GM18909 (cell line): ENCODE measurements at regions not wholly inside any gene's neighbourhood (a gene's known extent, or its start where the extent isn't known, plus 50 kb on each side); places are given as distances from the start of the nearest gene placed in this dataset.
"Not testable (repeated sequence)": the region's sequence is repeated elsewhere in the genome, so short reads cannot be mapped to it uniquely, and the experiment has no call there.

ENCODE experiments used
- ATAC-seq: cut with Tn5 transposase; IDR thresholded peaks from one replicate; pipeline ENCODE4 v1.9.1; 2021; ENCODE audit warnings: mild to moderate bottlenecking; ENCODE audit not compliant: unreplicated experiment, poor library complexity

GRCh38 chr18:28468901-28469300 is 292.0 kb upstream of the CDH2 start:
- no peak for ATAC-seq

DNA sequence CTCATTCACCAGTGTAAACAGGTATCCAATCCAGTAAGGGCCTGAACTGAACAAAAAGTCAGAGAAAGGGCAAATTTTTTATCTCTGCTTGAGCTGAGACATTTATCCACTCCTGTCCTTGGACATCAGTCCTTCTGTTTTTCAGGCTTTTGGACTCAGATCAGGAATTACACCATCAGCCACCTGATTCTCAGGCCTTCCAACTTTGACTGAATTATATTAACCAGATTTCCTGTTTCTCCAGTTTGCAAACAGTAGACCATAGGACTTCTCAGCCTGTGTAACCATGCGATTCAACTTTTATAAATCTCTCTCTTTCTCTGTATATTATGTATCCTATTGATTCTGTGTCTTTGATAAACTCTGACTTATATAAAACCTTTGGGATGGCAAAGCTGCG is 289.3 kb upstream of the CDH2 start:
- ATAC-seq, result no peak

DNA sequence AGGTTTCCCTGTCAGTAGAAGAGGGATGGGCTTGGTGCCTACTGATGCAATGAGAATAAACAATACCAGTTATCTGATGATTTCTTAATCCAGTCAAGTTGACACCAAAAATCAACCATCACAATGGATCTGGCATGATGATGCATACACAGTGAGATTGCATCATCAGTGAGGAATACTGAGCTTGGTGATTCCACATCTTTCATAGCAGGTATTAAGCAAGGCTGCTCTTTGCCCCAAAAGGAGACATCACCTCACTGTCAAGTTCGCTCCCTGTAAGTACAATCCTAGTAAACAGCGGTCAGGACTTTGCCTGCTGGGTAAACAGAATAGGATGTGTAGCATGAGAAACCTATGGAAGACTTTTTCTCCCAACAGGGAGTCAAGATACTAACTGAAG is 282.7 kb upstream of the CDH2 start:
- no peak for ATAC-seq

- no peak for ATAC-seq
These were observed 281.8 kb upstream of the CDH2 start for GRCh38 chr18:28458751-28459150.

GRCh38 chr18:28457784-28458183 is 280.9 kb upstream of the CDH2 start:
- no peak for ATAC-seq

DNA sequence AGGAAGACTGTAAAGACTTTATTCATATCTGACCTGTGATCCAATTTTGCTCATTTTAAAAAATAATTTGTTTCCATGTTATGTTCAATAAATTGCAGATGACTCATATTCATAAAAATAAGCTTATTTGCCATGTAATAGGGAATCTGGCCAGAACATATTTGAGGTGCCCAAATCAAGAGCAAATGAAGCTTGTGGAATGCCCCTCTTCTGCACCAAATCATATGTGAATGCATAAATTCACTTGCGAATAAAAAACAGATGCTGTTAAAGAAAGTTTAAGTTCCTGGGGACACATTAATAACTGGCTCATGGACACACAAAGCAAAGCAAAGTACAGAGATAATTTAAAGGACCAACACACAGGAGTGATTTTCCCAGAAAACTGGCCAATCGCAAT is 279.0 kb upstream of the CDH2 start:
- ATAC-seq, result no peak

- ATAC-seq, result no peak
These were observed 262.9 kb upstream of the CDH2 start for GRCh38 chr18:28439870-28440269.

DNA sequence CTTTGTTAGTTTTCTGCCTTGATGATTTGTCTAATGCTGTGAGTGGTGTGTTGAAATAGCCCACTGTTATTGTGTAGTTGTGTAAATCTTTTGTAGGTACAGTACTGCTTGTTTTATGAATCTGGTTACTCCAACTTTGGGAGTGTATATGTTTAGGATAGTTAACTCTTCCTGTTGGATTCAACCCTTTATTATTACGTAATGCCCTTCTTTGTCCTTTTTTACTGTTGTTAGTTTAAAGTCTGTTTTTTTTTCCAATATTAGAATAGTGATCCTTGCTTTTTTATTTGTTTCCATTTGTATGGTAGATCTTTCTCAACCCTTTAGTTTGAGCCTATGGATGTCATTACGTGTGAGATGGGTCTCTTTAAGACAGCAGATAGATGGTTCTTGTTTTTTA is 261.5 kb upstream of the CDH2 start:
- no peak for ATAC-seq

DNA sequence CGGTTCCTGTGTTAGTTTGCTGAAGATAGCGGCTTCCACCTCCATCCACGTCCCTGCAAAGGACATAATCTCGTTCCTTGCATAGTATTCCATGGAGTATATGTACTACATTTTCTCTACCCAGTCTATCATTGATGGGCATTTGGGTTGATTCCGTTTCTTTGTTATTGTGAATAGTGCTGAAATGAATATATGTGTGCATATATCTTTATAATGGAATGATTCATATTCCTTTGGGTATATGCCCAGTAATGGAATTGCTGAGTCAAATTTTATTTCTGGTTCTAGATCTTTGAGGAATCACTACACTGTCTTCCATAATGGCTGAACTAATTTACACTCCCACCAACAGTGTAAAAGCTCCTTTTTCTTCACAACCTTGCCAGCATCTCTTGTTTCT is 255.4 kb upstream of the CDH2 start:
- no peak for ATAC-seq

GRCh38 chr18:28425886-28426285 is 249.0 kb upstream of the CDH2 start:
- no peak for ATAC-seq

GRCh38 chr18:28422577-28422976 is 245.6 kb upstream of the CDH2 start:
- ATAC-seq, result no peak

GRCh38 chr18:28421950-28422349 is 245.0 kb upstream of the CDH2 start:
- not testable (repeated sequence) for ATAC-seq

DNA sequence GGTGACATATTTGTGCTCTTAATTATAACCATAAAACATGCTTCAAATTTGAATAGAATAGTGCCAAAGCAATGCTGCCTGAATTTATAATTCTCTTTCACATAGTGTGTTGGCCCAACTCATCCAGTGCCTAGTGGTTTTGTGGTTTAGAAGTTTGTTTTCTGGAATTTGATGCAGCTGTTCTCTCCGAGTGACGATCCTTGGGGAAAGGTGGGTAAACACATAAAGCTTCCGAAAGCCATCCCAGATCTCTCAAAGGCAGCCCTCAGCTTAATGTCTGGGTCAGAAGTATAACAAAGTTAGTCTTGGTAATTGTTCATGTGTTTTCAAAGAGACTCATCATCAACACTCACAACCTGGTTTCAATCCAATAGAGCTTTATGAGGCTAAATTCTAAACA is 235.6 kb upstream of the CDH2 start:
- no peak for ATAC-seq

GRCh38 chr18:28411806-28412205 is 234.9 kb upstream of the CDH2 start:
- ATAC-seq, result no peak

GRCh38 chr18:28409811-28410210 is 232.9 kb upstream of the CDH2 start:
- no peak for ATAC-seq

GRCh38 chr18:28408528-28408927 is 231.6 kb upstream of the CDH2 start:
- no peak for ATAC-seq

DNA sequence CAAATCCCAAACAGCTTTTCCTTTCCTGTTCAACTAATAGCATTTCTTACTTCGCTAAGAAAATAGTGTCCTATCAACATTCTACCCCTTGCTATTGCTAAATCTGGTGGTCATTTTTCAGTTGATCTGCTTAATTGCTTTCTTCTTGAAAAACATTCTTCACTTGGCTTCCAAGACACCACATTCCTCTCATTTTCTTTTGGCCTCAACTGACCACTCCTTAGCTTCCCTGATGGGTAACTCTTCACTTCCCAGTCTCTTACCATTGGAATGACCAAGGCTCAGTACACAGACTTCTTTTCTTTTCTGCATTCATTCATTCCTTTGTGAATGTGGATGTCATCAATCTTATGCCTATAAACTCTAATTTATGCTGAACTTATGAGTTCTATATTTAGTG is 230.8 kb upstream of the CDH2 start:
- no peak for ATAC-seq

DNA sequence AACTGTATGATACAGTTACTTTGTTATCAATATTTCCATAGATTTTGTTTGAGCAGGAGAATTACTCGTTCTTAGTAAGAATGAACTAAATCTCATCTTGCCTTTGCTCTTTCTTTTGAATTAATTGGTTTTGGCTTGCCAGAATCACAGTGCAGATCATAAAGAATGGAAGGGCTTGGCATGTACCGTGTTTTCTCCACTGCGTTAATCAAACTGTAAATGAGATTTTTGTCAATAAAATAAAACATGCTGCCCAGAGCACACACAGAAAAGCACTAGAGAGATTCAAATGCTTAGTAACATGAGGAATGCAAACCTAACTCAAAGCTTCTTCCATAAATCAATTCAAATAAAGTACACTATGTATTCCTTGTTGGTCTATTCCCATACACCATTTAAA is 229.6 kb upstream of the CDH2 start:
- no peak for ATAC-seq

GRCh38 chr18:28404694-28405093 is 227.8 kb upstream of the CDH2 start:
- ATAC-seq, result no peak

- ATAC-seq, result no peak
These were observed 222.9 kb upstream of the CDH2 start for GRCh38 chr18:28399781-28400362.

GRCh38 chr18:28398471-28398870 is 221.5 kb upstream of the CDH2 start:
- no peak for ATAC-seq

- ATAC-seq, result no peak
These were observed 213.1 kb upstream of the CDH2 start for GRCh38 chr18:28390022-28390421.
